ENCODE measurements at regions not wholly inside any gene's neighbourhood (a gene's known extent, or its start where the extent isn't known, plus 50 kb on each side); places are given as distances from the start of the nearest gene placed in this dataset.

- no peak overlapping the region for H3K4me3 ChIP-seq (ENCODE audit: low read depth, low read length)
- DNase-seq (ENCODE audit: low read depth) = no peak
Measured at GRCh38 chr12:47025349-47025748, 54.1 kb upstream of the PCED1B start.

GRCh38 chr12:47025798-47026197, 53.6 kb upstream of the PCED1B start:
- TF ChIP-seq CTCF (IDR thresholded peaks at IDR 0.05; ENCODE audit: low read depth, low read length) (no peak), MAX (IDR thresholded peaks at IDR 0.05; ENCODE audit: low read depth, low read length) (no peak)
- no peak for DNase-seq (ENCODE audit: low read depth)
- H3K4me3 ChIP-seq (ENCODE audit: low read depth, low read length) = no peak overlapping the region

More at GRCh38 chr12:47025349-47025748, 54.1 kb upstream of the PCED1B start:
- TF ChIP-seq MYC (IDR thresholded peaks at IDR 0.05; ENCODE audit: low read depth, low read length) = no peak
- TF ChIP-seq CTCF (IDR thresholded peaks at IDR 0.05; ENCODE audit: low read depth, low read length) = no peak
- no peak for TF ChIP-seq POLR2A (IDR thresholded peaks at IDR 0.05; ENCODE audit: extremely low read depth, insufficient read length)
- no peak for TF ChIP-seq MAX (IDR thresholded peaks at IDR 0.05; ENCODE audit: low read depth, low read length)

- no peak overlapping the region for H3K4me3 ChIP-seq (ENCODE audit: low read depth, low read length)
- DNase-seq (ENCODE audit: low read depth) = no peak
- TF ChIP-seq MAX (IDR thresholded peaks at IDR 0.05; ENCODE audit: low read depth, low read length) (no peak), POLR2A (IDR thresholded peaks at IDR 0.05; ENCODE audit: extremely low read depth, insufficient read length) (no peak), MYC (IDR thresholded peaks at IDR 0.05; ENCODE audit: low read depth, low read length) (no peak), CTCF (IDR thresholded peaks at IDR 0.05; ENCODE audit: low read depth, low read length) (no peak)
Measured at GRCh38 chr12:47026291-47026690, 53.1 kb upstream of the PCED1B start.

Measured in NB4 (cell line).